ENCODE measurements at regions not wholly inside any gene's neighbourhood (a gene's known extent, or its start where the extent isn't known, plus 50 kb on each side); places are given as distances from the start of the nearest gene placed in this dataset.

DNA sequence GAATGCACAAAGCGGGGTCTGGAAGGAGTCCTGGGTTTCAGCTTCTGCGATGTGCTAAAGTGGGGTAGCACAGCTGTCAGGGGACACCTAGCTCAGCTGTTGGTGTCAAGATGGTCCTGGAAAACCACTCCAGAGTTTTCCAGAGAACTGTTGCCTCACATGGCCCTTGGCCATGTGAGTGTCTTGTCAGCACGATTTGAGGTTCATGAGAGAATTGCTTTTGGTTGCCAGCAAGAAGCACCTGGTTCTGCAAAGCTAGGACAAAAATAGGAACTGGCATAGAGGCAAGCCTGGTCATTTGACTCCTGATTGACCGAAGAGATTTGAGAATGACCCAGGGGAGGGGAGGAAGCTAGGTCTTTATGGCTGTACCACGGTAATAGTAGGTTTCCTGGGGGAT lies 50.4 kb upstream of the CTLA4 start:
- no peak for TF ChIP-seq CTCF (conservative IDR thresholded peaks at IDR 0.05 in 1 of 2, IDR thresholded peaks at IDR 0.05 in 1 of 2; ENCODE audit: low read depth in 1 of 2, low read length in 2 of 2)
- no peak for TF ChIP-seq EZH2 (IDR thresholded peaks at IDR 0.05; ENCODE audit: low read length, missing control alignments)
